Neural cell (in vitro differentiated cells): ENCODE measurements at regions not wholly inside any gene's neighbourhood (a gene's known extent, or its start where the extent isn't known, plus 50 kb on each side); places are given as distances from the start of the nearest gene placed in this dataset.

Source experiments
- H2AFZ ChIP-seq: fragments of 200-600, 300-800 bp; sonication (generic), shearing (Covaris generic); 2 replicates; pipeline ENCODE4 v1.6.0; 2014; ENCODE audit warnings: low read depth, mild to moderate bottlenecking, antibody characterized with exemption, low read length, moderate library complexity
- H3F3A ChIP-seq: fragments of 200-600 bp; shearing (Covaris generic); 2 replicates; pipeline ENCODE4 v1.6.1; 2016; ENCODE audit warnings: mild to moderate bottlenecking, moderate library complexity, mixed read lengths, antibody characterized with exemption, low read length; ENCODE audit not compliant: insufficient read depth, poor library complexity, severe bottlenecking
- H3K27ac ChIP-seq: fragments of 200-600, 300-800 bp; sonication (generic), shearing (Covaris generic); 2 replicates; pipeline ENCODE4 v1.5.1; 2014; ENCODE audit warnings: mild to moderate bottlenecking, low read length, moderate library complexity
- H3K27me3 ChIP-seq: fragments of 300-800, 200-600 bp; sonication (generic), shearing (Covaris generic); 2 replicates; pipeline ENCODE4 v1.6.0; 2014; ENCODE audit warnings: mild to moderate bottlenecking, low read depth, low read length, moderate library complexity; ENCODE audit not compliant: insufficient read depth
- H3K36me3 ChIP-seq: fragments of 300-800, 200-600 bp; sonication (generic), shearing (Covaris generic); 2 replicates; pipeline ENCODE4 v1.5.1; 2014; ENCODE audit warnings: mild to moderate bottlenecking, antibody characterized with exemption, low read length, moderate library complexity; ENCODE audit not compliant: insufficient read depth
- H3K4me2 ChIP-seq: fragments of 300-800, 200-600 bp; sonication (generic), shearing (Covaris generic); 2 replicates; pipeline ENCODE4 v1.6.0; 2014; ENCODE audit warnings: mild to moderate bottlenecking, low read length
- H3K4me3 ChIP-seq: fragments of 300-800, 200-600 bp; sonication (generic), shearing (Covaris generic); 2 replicates; pipeline ENCODE4 v1.5.1; 2014; ENCODE audit warnings: mild to moderate bottlenecking, low read length, moderate library complexity
- H3K79me2 ChIP-seq: fragments of 200-600 bp; shearing (Covaris generic); replicated peaks from 2 replicates; pipeline ENCODE4 v1.6.0; 2014; ENCODE audit warnings: mild to moderate bottlenecking, low read length, moderate library complexity; ENCODE audit not compliant: insufficient read depth
- H3K9ac ChIP-seq: fragments of 300-800, 200-600 bp; sonication (generic), shearing (Covaris generic); 2 replicates; pipeline ENCODE4 v1.6.1; 2016; ENCODE audit warnings: mild to moderate bottlenecking, low read length, mixed read lengths
- H3K9me2 ChIP-seq: fragments of 200-600 bp; shearing (Covaris generic); 2 replicates; pipeline ENCODE4 v1.6.1; 2016; ENCODE audit warnings: mild to moderate bottlenecking, low read length, mixed read lengths; ENCODE audit not compliant: insufficient read depth
- H3K9me3 ChIP-seq: fragments of 200-600, 300-800 bp; sonication (generic), shearing (Covaris generic); 2 replicates; pipeline ENCODE4 v1.6.1; 2016; ENCODE audit warnings: mild to moderate bottlenecking, mixed run types, low read length, moderate library complexity, mixed read lengths
- H4K20me1 ChIP-seq: fragments of 200-600 bp; shearing (Covaris generic); 2 replicates; pipeline ENCODE4 v1.6.1; 2016; ENCODE audit warnings: mild to moderate bottlenecking, mixed run types; ENCODE audit not compliant: insufficient read depth
- EP300 ChIP-seq: fragments of 450-650 bp; conservative IDR thresholded peaks from 2 replicates; pipeline ENCODE4 v1.6.1; 2014; ENCODE audit warnings: antibody characterized with exemption, mild to moderate bottlenecking, moderate library complexity; ENCODE audit not compliant: poor library complexity, severe bottlenecking
- EZH2 ChIP-seq: fragments of 200-600, 300-800 bp; shearing (Covaris generic), sonication (generic); IDR thresholded peaks from 2 replicates; pipeline ENCODE4 v1.6.1; 2014; ENCODE audit warnings: antibody characterized with exemption, low read length, borderline replicate concordance, mild to moderate bottlenecking; ENCODE audit not compliant: insufficient read depth, poor library complexity, severe bottlenecking
- MXI1 ChIP-seq: fragments of 450-650 bp; conservative IDR thresholded peaks from 2 replicates; pipeline ENCODE4 v1.6.1; 2014; ENCODE audit warnings: antibody characterized with exemption, mild to moderate bottlenecking; ENCODE audit not compliant: poor library complexity, severe bottlenecking
- POLR2AphosphoS5 ChIP-seq: IDR thresholded peaks from 2 replicates; pipeline ENCODE4 v1.6.1; 2012
- RAD21 ChIP-seq: fragments of 450-650 bp; conservative IDR thresholded peaks from 2 replicates; pipeline ENCODE4 v1.6.1; 2014; ENCODE audit warnings: antibody characterized with exemption, mild to moderate bottlenecking, moderate library complexity
- REST ChIP-seq: IDR thresholded peaks from 2 replicates; pipeline ENCODE4 v1.6.1; 2012; ENCODE audit warnings: borderline replicate concordance
- SMC3 ChIP-seq: fragments of 450-650 bp; conservative IDR thresholded peaks from 2 replicates; pipeline ENCODE4 v1.6.1; 2014; ENCODE audit warnings: antibody characterized with exemption, mild to moderate bottlenecking, moderate library complexity; ENCODE audit not compliant: poor library complexity
- TAF1 ChIP-seq: IDR thresholded peaks from 2 replicates; pipeline ENCODE4 v1.6.1; 2012; ENCODE audit warnings: low read depth
- TF ChIP-seq, protein P1 (sequence below): fragments of 450-650 bp; IDR thresholded peaks from 2 replicates; pipeline ENCODE4 v1.5.1; 2014; ENCODE audit warnings: antibody characterized with exemption, mild to moderate bottlenecking, moderate library complexity; ENCODE audit not compliant: poor library complexity, severe bottlenecking

- Histone ChIP-seq H3K36me3 (no peaks in the 10 kb centered on the region), H3K9me2 (no peaks in the 10 kb centered on the region), H3K9me3 (no peaks in the 10 kb centered on the region), H3K4me2 (no peak overlapping the region), H3K79me2 (no peaks in the 10 kb centered on the region), H3K9ac (no peak overlapping the region), H2AFZ (no peak overlapping the region), H3K27ac (no peak overlapping the region), H3K27me3 (no peaks in the 10 kb centered on the region), H3K4me3 (no peak overlapping the region), H3F3A (no peaks in the 10 kb centered on the region), H4K20me1 (no peaks in the 10 kb centered on the region)
- TF ChIP-seq EZH2, result no peak
- TF ChIP-seq MXI1, result no peak
- TF ChIP-seq, protein P1, sequence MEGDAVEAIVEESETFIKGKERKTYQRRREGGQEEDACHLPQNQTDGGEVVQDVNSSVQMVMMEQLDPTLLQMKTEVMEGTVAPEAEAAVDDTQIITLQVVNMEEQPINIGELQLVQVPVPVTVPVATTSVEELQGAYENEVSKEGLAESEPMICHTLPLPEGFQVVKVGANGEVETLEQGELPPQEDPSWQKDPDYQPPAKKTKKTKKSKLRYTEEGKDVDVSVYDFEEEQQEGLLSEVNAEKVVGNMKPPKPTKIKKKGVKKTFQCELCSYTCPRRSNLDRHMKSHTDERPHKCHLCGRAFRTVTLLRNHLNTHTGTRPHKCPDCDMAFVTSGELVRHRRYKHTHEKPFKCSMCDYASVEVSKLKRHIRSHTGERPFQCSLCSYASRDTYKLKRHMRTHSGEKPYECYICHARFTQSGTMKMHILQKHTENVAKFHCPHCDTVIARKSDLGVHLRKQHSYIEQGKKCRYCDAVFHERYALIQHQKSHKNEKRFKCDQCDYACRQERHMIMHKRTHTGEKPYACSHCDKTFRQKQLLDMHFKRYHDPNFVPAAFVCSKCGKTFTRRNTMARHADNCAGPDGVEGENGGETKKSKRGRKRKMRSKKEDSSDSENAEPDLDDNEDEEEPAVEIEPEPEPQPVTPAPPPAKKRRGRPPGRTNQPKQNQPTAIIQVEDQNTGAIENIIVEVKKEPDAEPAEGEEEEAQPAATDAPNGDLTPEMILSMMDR, result no peak
- no peak for TF ChIP-seq RAD21
- TF ChIP-seq REST, result no peak
- no peak for TF ChIP-seq EP300
- TF ChIP-seq SMC3, result no peak
- no peak for TF ChIP-seq TAF1
- no peak for TF ChIP-seq POLR2AphosphoS5
These were observed 165.4 kb upstream of the GMDS start for GRCh38 chr6:2410656-2411380.

GRCh38 chr6:2407525-2407924 lies 162.1 kb upstream of the GMDS start:
- H3K4me3 ChIP-seq, result no peak overlapping the region
- H3K27ac ChIP-seq, result no peak overlapping the region
- no peaks in the 10 kb centered on the region for H3K79me2 ChIP-seq
- no peaks in the 10 kb centered on the region for H3K9me2 ChIP-seq
- no peaks in the 10 kb centered on the region for H4K20me1 ChIP-seq
- no peaks in the 10 kb centered on the region for H3F3A ChIP-seq
- H3K9me3 ChIP-seq, result no peaks in the 10 kb centered on the region
- no peak for TF ChIP-seq EP300
- TF ChIP-seq REST, result no peak
- TF ChIP-seq TAF1, result no peak
- TF ChIP-seq, protein P1, result no peak
- no peak for TF ChIP-seq MXI1
- no peak for TF ChIP-seq EZH2
- no peak for TF ChIP-seq POLR2AphosphoS5
- TF ChIP-seq RAD21, result no peak
- no peak for TF ChIP-seq SMC3
- H3K4me2 ChIP-seq, result no peak overlapping the region
- no peaks in the 10 kb centered on the region for H3K27me3 ChIP-seq
- no peaks in the 10 kb centered on the region for H3K36me3 ChIP-seq
- H2AFZ ChIP-seq, result no peak overlapping the region
- no peak overlapping the region for H3K9ac ChIP-seq
